Mesothelial cell of epicardium (in vitro differentiated cells): ENCODE measurements at regions not wholly inside any gene's neighbourhood (a gene's known extent, or its start where the extent isn't known, plus 50 kb on each side); places are given as distances from the start of the nearest gene placed in this dataset.

Experiments used
- DNase-seq, 2 experiments: peaks; one replicate each; pipeline ENCODE4 v3.0.0; 2021; ENCODE audit warnings: low spot score in 2 of 2; ENCODE audit not compliant: unreplicated experiment in 2 of 2
- H3K27ac Mint-ChIP-seq: 2 replicates; pipeline ENCODE4 v1.8.0; 2021; ENCODE audit warnings: mixed read lengths
- H3K27me3 Mint-ChIP-seq: 2 replicates; pipeline ENCODE4 v1.8.0; 2021; ENCODE audit warnings: low read depth, mixed read lengths
- H3K36me3 Mint-ChIP-seq: 2 replicates; pipeline ENCODE4 v1.8.0; 2021; ENCODE audit warnings: mixed read lengths
- H3K4me1 Mint-ChIP-seq: 2 replicates; pipeline ENCODE4 v1.8.0; 2021; ENCODE audit warnings: mixed read lengths
- H3K4me3 Mint-ChIP-seq: 2 replicates; pipeline ENCODE4 v1.8.0; 2021; ENCODE audit warnings: mild to moderate bottlenecking, moderate library complexity, mixed read lengths
- H3K9me3 Mint-ChIP-seq: 2 replicates; pipeline ENCODE4 v1.8.0; 2021; ENCODE audit warnings: mixed read lengths
- CTCF ChIP-seq: fragments of 200-600 bp; sonication (generic); IDR thresholded peaks from one replicate; pipeline ENCODE4 v1.5.0; 2021; ENCODE audit warnings: antibody characterized with exemption; ENCODE audit not compliant: unreplicated experiment

GRCh38 chr5:135713161-135713915 is 121.1 kb upstream of the SLC25A48 start:
- peaks cover 56% of the 10 kb centered on the region for H3K4me1 Mint-ChIP-seq
- H3K27me3 Mint-ChIP-seq = no peaks in the 10 kb centered on the region
- no peak overlapping the region for H3K27ac Mint-ChIP-seq
- TF ChIP-seq CTCF = no peak
- no peak for DNase-seq
- no peak overlapping the region for H3K4me3 Mint-ChIP-seq
- no peaks in the 10 kb centered on the region for H3K9me3 Mint-ChIP-seq
- no peaks in the 10 kb centered on the region for H3K36me3 Mint-ChIP-seq

GRCh38 chr5:135711911-135712310 is 122.6 kb upstream of the SLC25A48 start:
- Mint-ChIP-seq H3K4me3 (no peak overlapping the region), H3K27ac (peak overlapping the region; percentile 10), H3K36me3 (no peaks in the 10 kb centered on the region), H3K9me3 (no peaks in the 10 kb centered on the region), H3K4me1 (peaks cover 57% of the 10 kb centered on the region), H3K27me3 (no peaks in the 10 kb centered on the region)
- no peak for TF ChIP-seq CTCF
- DNase-seq = no peak

- no peak for TF ChIP-seq CTCF
- Mint-ChIP-seq H3K27me3 (no peaks in the 10 kb centered on the region), H3K4me3 (no peak overlapping the region), H3K36me3 (no peaks in the 10 kb centered on the region), H3K9me3 (no peaks in the 10 kb centered on the region), H3K27ac (peak overlapping the region; percentile 78), H3K4me1 (peaks cover 56% of the 10 kb centered on the region)
- DNase-seq = no peak
Observed at GRCh38 chr5:135710045-135710675, 124.3 kb upstream of the SLC25A48 start.

- TF ChIP-seq CTCF = no peak
- DNase-seq = no peak
- Mint-ChIP-seq H3K9me3 (no peaks in the 10 kb centered on the region), H3K27ac (peak overlapping the region; percentile 41), H3K27me3 (no peaks in the 10 kb centered on the region), H3K4me3 (no peak overlapping the region), H3K36me3 (no peaks in the 10 kb centered on the region), H3K4me1 (peaks cover 58% of the 10 kb centered on the region)
Observed at GRCh38 chr5:135709208-135709575, 125.3 kb upstream of the SLC25A48 start.

- H3K9me3 Mint-ChIP-seq = no peaks in the 10 kb centered on the region
- H3K27ac Mint-ChIP-seq = peak overlapping the region; percentile 41
- no peaks in the 10 kb centered on the region for H3K27me3 Mint-ChIP-seq
- TF ChIP-seq CTCF = no peak
- DNase-seq = no peak
- H3K4me1 Mint-ChIP-seq = peaks cover 57% of the 10 kb centered on the region
- no peaks in the 10 kb centered on the region for H3K36me3 Mint-ChIP-seq
- H3K4me3 Mint-ChIP-seq = no peak overlapping the region
Observed at GRCh38 chr5:135708481-135709207, 125.8 kb upstream of the SLC25A48 start.
